GM10266 (cell line): ENCODE measurements at regions not wholly inside any gene's neighbourhood (a gene's known extent, or its start where the extent isn't known, plus 50 kb on each side); places are given as distances from the start of the nearest gene placed in this dataset.
A peak's percentile ranks its signal among the peaks of the same experiment; 100 is the strongest.

Source experiments
- DNase-seq: peaks from one replicate; pipeline ENCODE4 v3.0.0; 2012; ENCODE audit errors: extremely low spot score
- CTCF ChIP-seq: IDR thresholded peaks from 2 replicates; pipeline ENCODE4 v1.5.1; 2012; ENCODE audit warnings: mild to moderate bottlenecking, low read depth; ENCODE audit not compliant: control insufficient read depth, insufficient read depth; ENCODE audit errors: missing control alignments

GRCh38 chr12:93978553-93978952 lies 169.8 kb upstream of the PLXNC1 start:
- DNase-seq = no peak
- TF ChIP-seq CTCF = no peak

GRCh38 chr12:93979189-93979588 lies 169.2 kb upstream of the PLXNC1 start:
- no peak for DNase-seq
- TF ChIP-seq CTCF = peak; percentile 58

GRCh38 chr12:93980711-93981110 lies 167.7 kb upstream of the PLXNC1 start:
- DNase-seq = no peak
- no peak for TF ChIP-seq CTCF

GRCh38 chr12:93981411-93981810 lies 167.0 kb upstream of the PLXNC1 start:
- DNase-seq = no peak
- no peak for TF ChIP-seq CTCF

- TF ChIP-seq CTCF = no peak
- DNase-seq = no peak
Observed at GRCh38 chr12:93982771-93983315, 165.5 kb upstream of the PLXNC1 start.

GRCh38 chr12:93984005-93984404 lies 164.4 kb upstream of the PLXNC1 start:
- no peak for DNase-seq
- no peak for TF ChIP-seq CTCF

- no peak for TF ChIP-seq CTCF
- no peak for DNase-seq
Observed at GRCh38 chr12:93989949-93990348, 158.4 kb upstream of the PLXNC1 start.
